HG02938 (cell line): ENCODE measurements at regions not wholly inside any gene's neighbourhood (a gene's known extent, or its start where the extent isn't known, plus 50 kb on each side); places are given as distances from the start of the nearest gene placed in this dataset.

ENCODE experiments used
- ATAC-seq: cut with Tn5 transposase; IDR thresholded peaks from one replicate; pipeline ENCODE4 v1.9.1; 2021; ENCODE audit warnings: mild to moderate bottlenecking, moderate library complexity; ENCODE audit not compliant: unreplicated experiment

GRCh38 chr11:91688672-91689071, 535.9 kb upstream of the FAT3 start:
- ATAC-seq: no peak

GRCh38 chr11:91686700-91687099, 537.9 kb upstream of the FAT3 start:
- ATAC-seq: no peak

GRCh38 chr11:91686281-91686680, 538.3 kb upstream of the FAT3 start:
- no peak for ATAC-seq

- ATAC-seq: no peak
Measured at GRCh38 chr11:91673705-91674104, 550.9 kb upstream of the FAT3 start.

GRCh38 chr11:91664521-91664920, 560.1 kb upstream of the FAT3 start:
- ATAC-seq: no peak

- no peak for ATAC-seq
Measured at GRCh38 chr11:91660036-91660435, 564.6 kb upstream of the FAT3 start.

- ATAC-seq: no peak
Measured at GRCh38 chr11:91654686-91655085, 569.9 kb upstream of the FAT3 start.

- no peak for ATAC-seq
Measured at GRCh38 chr11:91653079-91653754, 571.4 kb upstream of the FAT3 start.

GRCh38 chr11:91650802-91651201, 573.8 kb upstream of the FAT3 start:
- ATAC-seq: no peak

GRCh38 chr11:91641153-91641552, 583.5 kb upstream of the FAT3 start:
- no peak for ATAC-seq

- ATAC-seq: no peak
Measured at GRCh38 chr11:91639359-91639758, 585.3 kb upstream of the FAT3 start.

GRCh38 chr11:91630916-91631673, 593.5 kb upstream of the FAT3 start:
- no peak for ATAC-seq

GRCh38 chr11:91625495-91625894, 599.1 kb upstream of the FAT3 start:
- ATAC-seq: no peak

GRCh38 chr11:91624021-91624420, 600.6 kb upstream of the FAT3 start:
- ATAC-seq: no peak

GRCh38 chr11:91608677-91609076, 615.9 kb upstream of the FAT3 start:
- no peak for ATAC-seq

GRCh38 chr11:91596111-91596510, 628.5 kb upstream of the FAT3 start:
- ATAC-seq: no peak

GRCh38 chr11:91591021-91591420, 633.6 kb upstream of the FAT3 start:
- ATAC-seq: no peak

GRCh38 chr11:91587131-91587530, 637.5 kb upstream of the FAT3 start:
- no peak for ATAC-seq

GRCh38 chr11:91585035-91585801, 639.4 kb upstream of the FAT3 start:
- ATAC-seq: no peak

- ATAC-seq: no peak
Measured at GRCh38 chr11:91563176-91563575, 661.4 kb upstream of the FAT3 start.

GRCh38 chr11:91560434-91560833, 664.2 kb upstream of the FAT3 start:
- ATAC-seq: no peak

GRCh38 chr11:91538065-91538464, 686.6 kb upstream of the FAT3 start:
- ATAC-seq: no peak
